ENCODE measurements at regions not wholly inside any gene's neighbourhood (a gene's known extent, or its start where the extent isn't known, plus 50 kb on each side); places are given as distances from the start of the nearest gene placed in this dataset.
"Not testable (repeated sequence)": the region's sequence is repeated elsewhere in the genome, so short reads cannot be mapped to it uniquely, and the experiment has no call there.

- DNase-seq, result peak; percentile 13
Observed at GRCh38 chr9:40097992-40098391, 742.5 kb downstream of the SPATA31A1 start.

- DNase-seq, result peak; percentile 8
Observed at GRCh38 chr9:40106003-40106782, 750.7 kb downstream of the SPATA31A1 start.

DNA sequence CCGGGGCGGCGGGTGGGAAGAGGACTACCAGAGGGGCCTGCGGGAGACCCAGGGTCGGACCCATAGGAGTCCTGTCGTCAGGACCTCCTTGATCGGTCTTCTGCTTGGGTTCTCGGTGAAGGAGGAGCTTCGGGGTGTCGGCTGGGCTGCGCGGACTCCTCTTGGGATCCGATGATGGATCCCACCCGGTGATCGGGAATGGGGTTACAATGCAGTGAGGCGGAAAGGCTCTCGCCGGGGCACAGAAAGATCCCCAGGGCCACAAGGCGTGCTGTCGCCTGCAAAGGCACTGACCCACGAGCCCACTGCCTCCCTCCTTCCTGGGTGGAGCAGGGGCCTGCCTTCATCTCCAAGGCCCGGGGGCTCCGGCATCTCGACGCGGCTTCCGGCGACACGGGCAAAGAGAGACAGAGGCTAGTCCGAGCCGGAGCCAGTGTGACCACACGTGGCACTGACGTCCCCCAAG, 751.3 kb downstream of the SPATA31A1 start:
- DNase-seq, result not testable (repeated sequence)

DNA sequence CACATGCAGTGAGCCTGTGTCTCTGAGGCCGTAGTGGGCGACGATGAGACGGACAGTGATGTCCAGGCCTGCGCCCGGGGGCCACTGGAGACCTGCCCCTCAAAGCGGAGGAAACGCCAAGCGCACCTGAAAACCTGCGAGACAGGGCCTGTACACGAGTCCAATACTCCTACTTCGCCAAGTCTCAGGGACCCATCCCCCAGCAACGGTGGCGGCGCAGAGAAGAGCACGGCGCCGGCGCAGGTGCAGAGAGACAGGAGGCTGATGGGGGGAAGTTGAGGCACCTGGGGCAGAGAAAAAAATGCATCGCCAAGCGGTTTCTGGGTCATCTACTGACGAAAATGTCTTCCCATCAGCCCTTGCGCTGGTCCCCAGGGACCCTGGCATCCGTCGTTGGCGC, 751.8 kb downstream of the SPATA31A1 start:
- DNase-seq, result not testable (repeated sequence)

GRCh38 chr9:40108465-40108864, 753.0 kb downstream of the SPATA31A1 start:
- DNase-seq, result not testable (repeated sequence)

DNA sequence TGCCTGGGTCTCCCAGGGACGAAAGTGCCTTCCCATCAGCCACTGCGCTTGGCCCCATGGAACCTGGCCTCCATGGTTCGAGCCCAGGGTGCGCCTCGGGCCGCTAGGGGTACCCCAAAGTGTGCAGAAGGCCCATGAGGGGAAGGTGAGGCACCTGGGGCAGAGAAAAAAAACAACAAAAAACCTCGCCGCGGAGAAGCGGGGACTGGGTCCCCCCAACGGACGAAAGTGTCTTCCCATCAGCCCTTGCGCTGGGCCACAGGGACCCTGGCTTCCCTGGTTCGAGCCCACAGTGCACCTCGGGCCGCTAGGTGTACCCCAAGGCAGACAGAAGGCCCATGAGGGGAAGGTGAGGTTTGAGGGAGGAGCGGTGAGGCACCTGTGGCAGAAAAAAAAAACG, 755.3 kb downstream of the SPATA31A1 start:
- not testable (repeated sequence) for DNase-seq

DNA sequence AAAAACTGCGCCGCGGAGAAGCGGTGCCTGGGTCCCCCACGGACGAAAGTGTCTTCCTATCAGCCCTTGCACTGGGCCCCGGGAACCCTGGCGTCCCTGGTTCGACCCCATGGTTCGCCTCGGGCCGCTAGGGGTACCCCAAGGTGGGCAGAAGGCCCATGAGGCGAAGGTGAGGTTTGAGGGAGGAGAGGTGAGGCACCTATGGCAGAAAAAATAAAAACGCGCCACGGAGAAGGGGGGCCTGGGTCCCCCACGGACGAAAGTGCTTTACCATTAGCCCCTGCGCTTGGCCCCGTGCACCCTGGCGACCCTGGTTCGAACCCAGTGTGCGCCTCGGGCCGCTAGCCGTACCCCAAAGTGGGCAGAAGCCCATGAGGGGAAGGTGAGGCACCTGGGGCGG, 756.1 kb downstream of the SPATA31A1 start:
- not testable (repeated sequence) for DNase-seq

GRCh38 chr9:40130598-40130997, 775.1 kb downstream of the SPATA31A1 start:
- DNase-seq, result not testable (repeated sequence)

- not testable (repeated sequence) for DNase-seq
Observed at GRCh38 chr9:40169204-40169603, 813.7 kb downstream of the SPATA31A1 start.

- not testable (repeated sequence) for DNase-seq
Observed at GRCh38 chr9:40173316-40173715, 817.8 kb downstream of the SPATA31A1 start.

GRCh38 chr9:40174035-40174434, 818.6 kb downstream of the SPATA31A1 start:
- not testable (repeated sequence) for DNase-seq

DNA sequence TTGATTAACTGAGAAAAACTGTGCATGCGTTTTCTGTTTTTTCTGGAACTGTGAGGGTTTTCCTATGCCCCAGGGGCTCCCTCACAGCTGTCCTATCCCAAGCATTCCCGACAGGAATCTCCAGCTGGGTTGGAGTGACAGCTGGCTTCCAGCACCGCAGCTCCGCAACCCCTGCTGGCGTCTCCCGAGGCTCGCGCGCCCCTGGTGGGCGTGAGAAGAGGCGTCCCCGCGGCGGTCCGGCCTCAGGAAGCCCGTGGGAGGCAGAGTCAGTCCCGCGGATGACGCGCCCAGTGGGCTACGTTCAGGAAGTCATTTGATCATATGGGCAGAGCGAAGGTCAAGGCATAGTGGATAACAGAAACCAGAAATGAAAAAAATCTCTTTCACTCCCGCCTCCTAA, 821.9 kb downstream of the SPATA31A1 start:
- not testable (repeated sequence) for DNase-seq

DNA sequence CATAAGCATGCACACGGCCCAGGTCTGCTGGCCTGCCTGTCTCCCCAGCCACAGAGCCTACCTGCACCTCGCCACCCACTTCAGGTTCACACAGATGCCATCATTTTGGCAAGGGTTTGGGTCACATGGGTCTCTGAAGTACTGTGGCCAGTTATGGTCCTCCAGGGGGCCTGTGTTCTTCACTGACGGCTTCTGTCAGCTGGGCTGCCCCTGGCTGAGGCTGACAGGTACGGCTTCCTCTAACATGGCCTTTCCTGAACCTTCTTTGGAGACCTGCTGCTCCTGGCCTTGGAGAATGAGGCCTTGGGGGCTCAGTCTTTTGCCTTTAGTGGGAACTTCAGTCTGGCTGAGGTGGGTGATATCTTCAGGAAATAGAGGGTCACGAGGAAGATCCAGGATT, 835.9 kb downstream of the SPATA31A1 start:
- DNase-seq, result not testable (repeated sequence)

- not testable (repeated sequence) for DNase-seq
Observed at GRCh38 chr9:40192162-40192561, 836.7 kb downstream of the SPATA31A1 start.

DNA sequence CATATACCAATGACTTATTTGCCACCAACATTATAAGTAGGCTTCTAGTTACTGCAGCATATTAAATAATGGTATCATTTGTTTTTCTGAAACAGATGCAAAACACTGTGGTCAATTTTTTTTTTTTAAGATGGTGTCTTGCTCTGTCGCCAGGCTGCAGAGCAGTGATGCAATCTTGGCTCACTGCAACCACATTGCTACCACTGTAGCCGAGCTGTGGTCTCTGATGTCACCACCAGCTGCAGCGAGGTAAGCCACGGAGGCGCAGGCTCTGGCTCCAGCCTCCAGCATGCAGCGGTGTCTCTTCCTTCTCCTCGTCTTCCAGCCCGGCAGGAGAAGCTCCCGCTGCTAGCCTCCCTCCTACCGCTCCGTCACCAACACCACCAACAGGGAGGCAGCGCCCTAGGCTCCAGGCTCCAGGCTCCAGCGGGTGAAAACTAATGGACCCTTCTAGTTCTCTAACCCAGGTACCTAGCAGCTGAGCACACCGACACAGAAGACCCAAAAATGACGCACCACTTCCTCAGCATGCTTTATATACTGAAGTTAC, 840.8 kb downstream of the SPATA31A1 start:
- not testable (repeated sequence) for DNase-seq

GRCh38 chr9:40196803-40197202, 841.3 kb downstream of the SPATA31A1 start:
- DNase-seq, result not testable (repeated sequence)

DNA sequence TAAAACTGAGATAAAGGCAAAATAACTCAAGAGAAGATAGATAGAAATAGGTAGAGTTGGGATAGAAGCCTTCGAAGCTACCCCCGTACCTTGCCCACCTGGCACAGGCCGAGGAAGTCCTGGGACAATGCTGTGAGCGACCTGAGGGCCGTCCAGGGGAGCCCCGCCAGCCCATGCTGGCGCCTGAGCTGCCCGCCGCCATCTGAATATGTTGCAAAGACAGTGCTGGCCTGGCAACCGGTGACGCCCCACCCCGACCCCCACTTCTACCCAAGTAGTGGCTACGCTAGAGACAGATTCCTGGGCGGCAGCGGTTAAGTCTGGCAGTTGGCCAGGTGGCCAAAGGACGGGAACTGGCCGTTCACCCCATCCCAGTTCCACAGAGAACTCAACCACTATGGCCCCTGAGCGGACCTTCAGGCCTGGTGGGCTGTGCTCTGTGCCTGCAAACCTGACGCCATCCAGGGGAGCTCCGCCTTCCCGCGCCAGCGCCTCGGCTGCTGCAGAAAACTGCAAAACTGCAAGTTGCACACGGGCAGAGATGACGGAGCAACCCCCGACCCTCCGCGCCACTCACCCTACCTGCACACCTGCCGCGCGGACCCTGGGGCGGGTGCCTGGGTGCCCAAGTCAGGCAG, 866.2 kb downstream of the SPATA31A1 start:
- DNase-seq, result not testable (repeated sequence)

DNA sequence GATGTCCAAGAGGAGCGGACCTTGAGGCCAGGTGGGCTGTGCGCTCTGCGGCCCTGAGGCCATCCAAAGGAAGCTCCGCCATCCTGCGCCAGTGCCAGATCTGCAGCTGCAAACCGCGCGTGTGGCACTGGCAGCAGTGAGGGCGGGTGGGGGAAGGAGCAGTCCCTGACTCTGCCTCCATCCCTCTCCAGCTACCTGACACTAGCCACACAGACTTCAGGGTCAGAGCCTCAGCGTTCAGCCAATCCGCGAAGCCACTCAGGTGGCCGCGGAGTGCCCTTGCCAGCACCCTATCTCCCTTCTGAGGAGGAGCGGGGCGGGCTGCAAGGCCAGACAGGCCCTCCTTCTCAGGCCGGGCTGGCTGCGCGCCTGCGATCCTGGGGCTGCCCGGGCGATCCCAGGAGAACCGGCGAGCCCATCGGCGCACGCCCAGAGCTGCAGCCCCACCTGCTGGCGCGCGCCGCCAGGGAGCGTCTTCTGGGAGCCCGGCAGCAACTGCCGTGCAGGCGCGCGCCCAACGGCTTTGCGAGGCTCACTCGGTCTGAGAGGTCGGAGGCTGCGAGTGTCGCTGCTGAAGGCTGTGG, 867.2 kb downstream of the SPATA31A1 start:
- DNase-seq, result peak; percentile 21

DNA sequence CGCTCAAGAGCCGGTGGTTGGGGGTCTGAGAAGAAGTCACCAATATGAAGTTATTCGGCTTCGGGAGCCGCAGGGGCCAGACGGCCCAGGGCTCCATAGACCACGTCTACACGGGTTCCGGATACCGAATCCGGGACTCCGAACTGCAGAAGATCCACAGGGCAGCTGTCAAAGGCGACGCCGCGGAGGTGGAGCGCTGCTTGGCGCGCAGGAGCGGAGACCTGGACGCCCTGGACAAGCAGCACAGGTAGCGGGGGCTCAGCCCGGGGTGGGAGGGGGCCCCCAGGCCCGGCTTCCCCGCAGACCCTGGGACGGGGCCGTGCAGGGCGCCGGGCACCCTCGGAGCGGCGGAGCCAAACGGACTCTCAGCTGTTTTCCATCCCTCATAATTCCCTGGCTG, 867.9 kb downstream of the SPATA31A1 start:
- DNase-seq, result not testable (repeated sequence)

Data from dermis blood vessel endothelial cell (primary cell).